Naive thymus-derived CD4-positive, alpha-beta T cell (primary cell): ENCODE measurements at regions not wholly inside any gene's neighbourhood (a gene's known extent, or its start where the extent isn't known, plus 50 kb on each side); places are given as distances from the start of the nearest gene placed in this dataset.

Source experiments
- ATAC-seq: fragments of 150-1000 bp; cut with Tn5 transposase; 2 replicates; pipeline ENCODE4 v1.10.0; 2021; ENCODE audit warnings: mild to moderate bottlenecking, moderate library complexity
- CTCF ChIA-PET: fragments of 350-600 bp; sonication (Branson Sonifier 250); formaldehyde crosslinking; loops from one replicate; lab custom pipeline; 2021; ENCODE audit warnings: antibody characterized with exemption; lab: Charles Lee
- POLR2A ChIA-PET: fragments of 350-600 bp; sonication (Branson Sonifier 250); formaldehyde crosslinking; loops from one replicate; lab custom pipeline; 2021; ENCODE audit warnings: antibody characterized with exemption, inconsistent platforms; lab: Charles Lee
- DNase-seq, 9 donors: peaks; one replicate each; pipeline versions ENCODE4 v3.0.0 to v3.0.0-alpha.2; 2020 to 2022; ENCODE audit warnings: mixed read lengths in 1 of 9
- H3K27ac ChIP-seq: one replicate; pipeline ENCODE4 v1.7.0; 2013; ENCODE audit warnings: mild to moderate bottlenecking, low read depth, low read length, moderate library complexity
- H3K27me3 ChIP-seq, 2 donors: one replicate each; pipeline ENCODE4 v1.7.0; 2013; ENCODE audit warnings: low read length in 2 of 2, mild to moderate bottlenecking in 2 of 2, moderate library complexity in 2 of 2; ENCODE audit not compliant: control insufficient read depth in 2 of 2, insufficient read depth in 2 of 2
- H3K36me3 ChIP-seq, 3 experiments: 1 replicate in 2 of 3; 2 replicates in 1 of 3; pipeline ENCODE4 v1.7.0; 2013; ENCODE audit warnings: low read length in 3 of 3, mild to moderate bottlenecking in 3 of 3, moderate library complexity in 1 of 3; ENCODE audit not compliant: insufficient read depth in 3 of 3, control insufficient read depth in 2 of 3
- H3K4me1 ChIP-seq, 2 donors: one replicate each; pipeline ENCODE4 v1.7.0; 2013; ENCODE audit warnings: low read length in 2 of 2, mild to moderate bottlenecking in 2 of 2, moderate library complexity in 1 of 2; ENCODE audit not compliant: control insufficient read depth in 2 of 2, insufficient read depth in 2 of 2
- H3K4me3 ChIP-seq: 2 replicates; pipeline ENCODE4 v1.7.0; 2013; ENCODE audit warnings: mild to moderate bottlenecking, low read length
- H3K9me3 ChIP-seq, 3 experiments: 1 replicate in 2 of 3; 2 replicates in 1 of 3; pipeline ENCODE4 v1.7.0; 2013; ENCODE audit warnings: low read length in 3 of 3; ENCODE audit not compliant: control insufficient read depth in 2 of 3
- H3K27ac Mint-ChIP-seq, 9 donors: one replicate each; pipeline ENCODE4 v1.8.0; 2020 to 2022; ENCODE audit warnings: mixed read lengths in 9 of 9, mild to moderate bottlenecking in 8 of 9, moderate library complexity in 5 of 9, inconsistent platforms in 2 of 9
- H3K27me3 Mint-ChIP-seq, 5 donors: one replicate each; pipeline ENCODE4 v1.8.0; 2021 to 2022; ENCODE audit warnings: mixed read lengths in 5 of 5, mild to moderate bottlenecking in 1 of 5
- H3K36me3 Mint-ChIP-seq, 5 donors: one replicate each; pipeline ENCODE4 v1.8.0; 2020 to 2022; ENCODE audit warnings: mixed read lengths in 5 of 5, mild to moderate bottlenecking in 3 of 5, inconsistent platforms in 1 of 5
- H3K4me1 Mint-ChIP-seq, 7 donors: one replicate each; pipeline ENCODE4 v1.8.0; 2020 to 2022; ENCODE audit warnings: mixed read lengths in 7 of 7, mild to moderate bottlenecking in 3 of 7, inconsistent platforms in 1 of 7
- H3K4me3 Mint-ChIP-seq, 10 donors: one replicate each; pipeline ENCODE4 v1.8.0; 2020 to 2022; ENCODE audit warnings: mild to moderate bottlenecking in 10 of 10, mixed read lengths in 10 of 10, moderate library complexity in 6 of 10, inconsistent platforms in 2 of 10
- H3K9me3 Mint-ChIP-seq, 11 donors: one replicate each; pipeline ENCODE4 v1.8.0; 2020 to 2022; ENCODE audit warnings: mixed read lengths in 11 of 11, mild to moderate bottlenecking in 4 of 11, inconsistent platforms in 1 of 11, moderate library complexity in 1 of 11
- intact Hi-C, 2 donors: fragments of 100-400 bp; cut with micrococcal nuclease; formaldehyde crosslinking; loops; one replicate each; pipeline ENCODE4 v1.15.1; 2023

DNA sequence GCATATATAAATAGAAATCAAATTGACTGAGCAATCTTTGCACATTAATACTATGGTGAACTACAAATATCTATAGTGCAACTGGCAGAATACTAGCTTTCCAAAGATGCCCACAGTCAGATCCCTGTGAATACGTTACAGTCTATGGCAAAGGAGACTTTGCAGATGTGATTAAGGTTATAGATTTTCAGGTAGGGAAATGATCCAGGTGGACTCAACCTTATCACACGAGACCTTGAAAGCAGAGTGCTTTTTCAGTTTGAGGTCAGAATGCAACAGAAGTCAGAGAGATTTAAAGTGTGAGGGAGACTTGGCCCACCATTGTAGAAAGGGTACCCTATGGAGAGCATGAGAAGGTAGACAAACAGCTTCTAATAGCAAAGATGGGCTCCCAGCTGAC lies 122.6 kb downstream of the TRIB2 start:
- ChIA-PET POLR2A (no interaction called here), CTCF (interaction anchor here (1.8 kb wide), 1 partner anchor 93 kb away, joined by 6 read pairs; no protein-coding TSS in a partner anchor)
- Histone ChIP-seq H3K4me3 (no peak overlapping the region), H3K27me3 (no peaks in the 10 kb centered on the region), H3K27ac (no peak overlapping the region), H3K9me3 (no peaks in the 10 kb centered on the region), H3K36me3 (no peaks in the 10 kb centered on the region), H3K4me1 (no peaks in the 10 kb centered on the region)
- no peak overlapping the region for H3K4me3 Mint-ChIP-seq
- ATAC-seq (no peak), DNase-seq (no peak)
- peaks cover 13 to 57% (median 20%) of the 10 kb centered on the region in 5 donors for H3K27me3 Mint-ChIP-seq
- H3K27ac Mint-ChIP-seq, result no peak overlapping the region
- H3K36me3 Mint-ChIP-seq, result peaks cover 0 to 2% (median 0%) of the 10 kb centered on the region in 5 donors
- H3K4me1 Mint-ChIP-seq, result no peaks in the 10 kb centered on the region
- intact Hi-C loops, result no loop called here
- H3K9me3 Mint-ChIP-seq, result peaks cover 0 to 4% (median 0%) of the 10 kb centered on the region in 11 donors

- Histone ChIP-seq H3K9me3 (no peaks in the 10 kb centered on the region), H3K27me3 (no peaks in the 10 kb centered on the region), H3K36me3 (no peaks in the 10 kb centered on the region), H3K4me1 (no peaks in the 10 kb centered on the region), H3K27ac (no peak overlapping the region), H3K4me3 (no peak overlapping the region)
- DNase-seq, result no peak
- Mint-ChIP-seq H3K27ac (no peak overlapping the region), H3K9me3 (peaks cover 0 to 4% (median 0%) of the 10 kb centered on the region in 11 donors), H3K36me3 (peaks cover 0 to 2% (median 0%) of the 10 kb centered on the region in 5 donors), H3K4me1 (no peaks in the 10 kb centered on the region), H3K4me3 (no peak overlapping the region), H3K27me3 (peaks cover 7 to 55% (median 19%) of the 10 kb centered on the region in 5 donors)
- intact Hi-C loops, result no loop called here
- no peak for ATAC-seq
- POLR2A ChIA-PET, result no interaction called here
- CTCF ChIA-PET, result no interaction called here
Observed at GRCh38 chr2:12841021-12841420, 124.3 kb downstream of the TRIB2 start.

DNA sequence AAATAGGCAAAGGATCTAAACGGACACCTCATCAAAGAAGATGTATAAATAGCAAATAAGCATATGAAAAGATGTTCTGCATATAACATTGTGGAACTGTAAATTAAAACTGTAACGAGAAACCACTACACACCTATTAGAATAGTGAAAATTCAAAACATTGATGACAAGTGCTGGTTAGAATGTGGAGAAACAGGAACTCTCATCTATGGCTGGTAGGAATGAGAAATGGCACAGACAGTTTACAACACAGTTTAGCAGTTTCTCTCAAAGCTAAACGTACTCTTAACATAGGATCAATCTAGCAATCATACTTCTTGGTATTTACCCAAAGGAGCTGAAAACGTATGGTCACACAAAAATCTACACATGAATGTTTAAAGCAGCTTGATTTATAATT lies 126.2 kb downstream of the TRIB2 start:
- Histone ChIP-seq H3K36me3 (no peaks in the 10 kb centered on the region), H3K9me3 (no peaks in the 10 kb centered on the region), H3K4me3 (no peak overlapping the region), H3K27ac (no peak overlapping the region), H3K4me1 (no peaks in the 10 kb centered on the region), H3K27me3 (no peaks in the 10 kb centered on the region)
- ATAC-seq, result no peak
- H3K9me3 Mint-ChIP-seq, result peaks cover 0 to 4% (median 0%) of the 10 kb centered on the region in 11 donors
- no peak overlapping the region for H3K4me3 Mint-ChIP-seq
- H3K36me3 Mint-ChIP-seq, result peaks cover 0 to 2% (median 0%) of the 10 kb centered on the region in 5 donors
- no peaks in the 10 kb centered on the region for H3K4me1 Mint-ChIP-seq
- CTCF ChIA-PET, result no interaction called here
- H3K27me3 Mint-ChIP-seq, result peaks cover 5 to 58% (median 15%) of the 10 kb centered on the region in 5 donors
- no peak for DNase-seq
- H3K27ac Mint-ChIP-seq, result no peak overlapping the region
- POLR2A ChIA-PET, result interaction anchor here (0.6 kb wide), 1 partner anchor 733 kb away, joined by 3 read pairs; no protein-coding TSS in a partner anchor
- intact Hi-C loops, result no loop called here

GRCh38 chr2:12844511-12844910 lies 127.8 kb downstream of the TRIB2 start:
- H3K36me3 ChIP-seq, result no peaks in the 10 kb centered on the region
- H3K27ac ChIP-seq, result no peak overlapping the region
- no peaks in the 10 kb centered on the region for H3K27me3 ChIP-seq
- DNase-seq (no peak), ATAC-seq (no peak)
- no peaks in the 10 kb centered on the region for H3K9me3 ChIP-seq
- intact Hi-C loops, result no loop called here
- H3K4me3 ChIP-seq, result no peak overlapping the region
- H3K4me1 Mint-ChIP-seq, result no peaks in the 10 kb centered on the region
- no peak overlapping the region for H3K27ac Mint-ChIP-seq
- ChIA-PET POLR2A (no interaction called here), CTCF (no interaction called here)
- H3K27me3 Mint-ChIP-seq, result peaks cover 2 to 64% (median 12%) of the 10 kb centered on the region in 5 donors
- H3K4me1 ChIP-seq, result no peaks in the 10 kb centered on the region
- H3K9me3 Mint-ChIP-seq, result peaks cover 0 to 4% (median 0%) of the 10 kb centered on the region in 11 donors
- H3K36me3 Mint-ChIP-seq, result peaks cover 0 to 2% (median 0%) of the 10 kb centered on the region in 5 donors
- no peak overlapping the region for H3K4me3 Mint-ChIP-seq

GRCh38 chr2:12847694-12848575 lies 131.2 kb downstream of the TRIB2 start:
- no peak for DNase-seq
- Histone ChIP-seq H3K27ac (no peak overlapping the region), H3K4me1 (no peaks in the 10 kb centered on the region), H3K27me3 (no peaks in the 10 kb centered on the region), H3K9me3 (no peaks in the 10 kb centered on the region), H3K4me3 (no peak overlapping the region), H3K36me3 (no peaks in the 10 kb centered on the region)
- H3K9me3 Mint-ChIP-seq, result peaks cover 0 to 2% (median 0%) of the 10 kb centered on the region in 11 donors
- no peak overlapping the region for H3K27ac Mint-ChIP-seq
- no peak overlapping the region for H3K4me3 Mint-ChIP-seq
- POLR2A ChIA-PET, result no interaction called here
- H3K27me3 Mint-ChIP-seq, result peaks cover 7 to 48% (median 10%) of the 10 kb centered on the region in 5 donors
- CTCF ChIA-PET, result no interaction called here
- peaks cover 0 to 6% (median 0%) of the 10 kb centered on the region in 7 donors for H3K4me1 Mint-ChIP-seq
- no peaks in the 10 kb centered on the region for H3K36me3 Mint-ChIP-seq
- intact Hi-C loops, result no loop called here
- no peak for ATAC-seq

DNA sequence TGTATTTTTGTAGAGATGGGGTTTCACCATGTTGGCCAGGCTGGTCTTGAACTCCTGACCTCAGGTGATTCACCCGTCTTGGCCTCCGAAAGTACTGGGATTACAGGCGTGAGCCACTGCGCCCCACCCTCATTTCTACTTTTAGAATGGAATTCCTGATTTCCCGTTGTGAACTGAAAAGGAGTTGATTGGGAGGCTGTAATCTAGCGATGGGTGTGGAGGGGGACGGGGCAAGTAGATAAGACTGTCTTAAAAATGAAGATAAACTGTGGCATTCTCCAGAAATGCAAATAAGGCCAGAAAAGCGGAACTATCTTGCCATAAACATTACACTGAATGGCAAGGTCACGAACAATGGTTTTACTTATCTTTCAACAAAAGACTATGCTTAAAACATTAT lies 135.4 kb downstream of the TRIB2 start:
- H3K4me1 Mint-ChIP-seq, result peaks cover 0 to 24% (median 0%) of the 10 kb centered on the region in 7 donors
- H3K27ac Mint-ChIP-seq, result no peak overlapping the region
- peaks cover 0 to 2% (median 0%) of the 10 kb centered on the region in 11 donors for H3K9me3 Mint-ChIP-seq
- intact Hi-C loops, result loop anchor here in 1 of 2 donors (10.0 kb wide), 1 partner anchor 557 kb away; no protein-coding TSS in a partner anchor
- H3K36me3 Mint-ChIP-seq, result peaks cover 0 to 2% (median 0%) of the 10 kb centered on the region in 5 donors
- no peaks in the 10 kb centered on the region for H3K27me3 ChIP-seq
- H3K27ac ChIP-seq, result no peak overlapping the region
- peaks cover 19 to 25% of the 10 kb centered on the region in 2 donors for H3K4me1 ChIP-seq
- CTCF ChIA-PET, result no interaction called here
- ATAC-seq (no peak), DNase-seq (no peak)
- no peak overlapping the region for H3K4me3 Mint-ChIP-seq
- peaks cover 13 to 34% (median 19%) of the 10 kb centered on the region in 5 donors for H3K27me3 Mint-ChIP-seq
- no peaks in the 10 kb centered on the region for H3K9me3 ChIP-seq
- no peak overlapping the region for H3K4me3 ChIP-seq
- POLR2A ChIA-PET, result no interaction called here
- H3K36me3 ChIP-seq, result no peaks in the 10 kb centered on the region
